HCT116 (cell line): ENCODE measurements at regions not wholly inside any gene's neighbourhood (a gene's known extent, or its start where the extent isn't known, plus 50 kb on each side); places are given as distances from the start of the nearest gene placed in this dataset.

ENCODE experiments used
- EZH2 ChIP-seq: fragments of 200-600 bp; sonication (generic); IDR thresholded peaks from 2 replicates; pipeline ENCODE4 v1.6.1; 2017; ENCODE audit warnings: antibody characterized with exemption, mixed run types
- POLR2AphosphoS5 ChIP-seq: IDR thresholded peaks from 2 replicates; pipeline ENCODE4 v1.6.1; 2011; ENCODE audit warnings: mild to moderate bottlenecking, low read depth, low read length, moderate library complexity
- ZFX ChIP-seq: fragments of 450-650 bp; IDR thresholded peaks from 2 replicates; pipeline ENCODE4 v1.6.1; 2017
- TF ChIP-seq, protein P1 (sequence below), 3 experiments: fragments of 200-600 bp in 1 of 3; sonication (generic) in 1 of 3; IDR thresholded peaks in 2 of 3; conservative IDR thresholded peaks in 1 of 3; 2 replicates each; pipeline ENCODE4 v1.5.1; 2012 to 2017; ENCODE audit warnings: low read depth in 2 of 3, low read length in 2 of 3, antibody characterized with exemption in 1 of 3, borderline replicate concordance in 1 of 3, control low read depth in 1 of 3, mild to moderate bottlenecking in 1 of 3, mixed read lengths in 1 of 3, mixed run types in 1 of 3, moderate library complexity in 1 of 3; ENCODE audit not compliant: insufficient read depth in 1 of 3

DNA sequence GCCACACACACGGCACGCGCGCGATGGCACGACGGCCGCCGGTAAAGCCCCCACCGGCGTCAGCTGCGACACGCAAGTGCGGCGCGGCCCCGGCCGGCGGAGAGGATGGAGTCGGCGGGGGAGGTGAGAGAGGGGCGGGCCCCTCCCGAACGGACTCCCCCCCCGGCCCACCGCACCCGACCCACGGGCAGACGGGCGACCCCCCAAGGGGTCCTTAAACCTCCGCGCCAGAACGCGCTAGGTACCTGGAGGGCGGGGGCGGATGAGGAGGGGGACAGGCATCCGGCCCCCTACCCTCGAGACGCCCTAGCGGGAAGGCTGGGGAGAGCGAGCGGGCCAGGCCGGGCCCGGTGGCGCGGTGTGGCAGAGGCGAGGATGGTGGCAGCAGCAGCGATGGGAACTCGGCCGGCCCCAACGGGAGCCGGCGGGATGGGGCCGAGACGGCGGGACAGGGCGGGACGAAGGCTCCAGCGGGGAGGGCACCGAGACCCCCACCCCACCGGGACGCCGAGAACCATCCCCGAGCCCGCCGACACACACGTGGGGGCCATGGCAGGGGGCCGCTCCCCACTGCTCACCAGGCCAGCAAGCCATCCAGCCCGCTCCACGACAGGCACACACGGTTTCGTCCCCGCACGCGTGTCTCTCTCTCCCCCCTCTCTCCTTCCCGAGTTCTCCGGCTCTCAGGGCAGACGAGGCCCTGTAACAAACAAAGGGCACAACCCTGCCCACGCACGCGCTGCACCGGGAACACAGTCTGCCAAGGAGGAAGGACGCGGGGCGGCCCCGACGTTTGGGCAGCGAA lies 1515.4 kb upstream of the DEFB115 start:
- TF ChIP-seq EZH2 (no peak), POLR2AphosphoS5 (no peak), ZFX (no peak)
- TF ChIP-seq, protein P1, sequence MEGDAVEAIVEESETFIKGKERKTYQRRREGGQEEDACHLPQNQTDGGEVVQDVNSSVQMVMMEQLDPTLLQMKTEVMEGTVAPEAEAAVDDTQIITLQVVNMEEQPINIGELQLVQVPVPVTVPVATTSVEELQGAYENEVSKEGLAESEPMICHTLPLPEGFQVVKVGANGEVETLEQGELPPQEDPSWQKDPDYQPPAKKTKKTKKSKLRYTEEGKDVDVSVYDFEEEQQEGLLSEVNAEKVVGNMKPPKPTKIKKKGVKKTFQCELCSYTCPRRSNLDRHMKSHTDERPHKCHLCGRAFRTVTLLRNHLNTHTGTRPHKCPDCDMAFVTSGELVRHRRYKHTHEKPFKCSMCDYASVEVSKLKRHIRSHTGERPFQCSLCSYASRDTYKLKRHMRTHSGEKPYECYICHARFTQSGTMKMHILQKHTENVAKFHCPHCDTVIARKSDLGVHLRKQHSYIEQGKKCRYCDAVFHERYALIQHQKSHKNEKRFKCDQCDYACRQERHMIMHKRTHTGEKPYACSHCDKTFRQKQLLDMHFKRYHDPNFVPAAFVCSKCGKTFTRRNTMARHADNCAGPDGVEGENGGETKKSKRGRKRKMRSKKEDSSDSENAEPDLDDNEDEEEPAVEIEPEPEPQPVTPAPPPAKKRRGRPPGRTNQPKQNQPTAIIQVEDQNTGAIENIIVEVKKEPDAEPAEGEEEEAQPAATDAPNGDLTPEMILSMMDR (IDR thresholded peaks at IDR 0.05 in 2 of 3, conservative IDR thresholded peaks at IDR 0.05 in 1 of 3; ENCODE audit: borderline replicate concordance in 1 of 3, insufficient read depth in 1 of 3, low read depth in 2 of 3, low read length in 2 of 3) = no peak
